Esophagus muscularis mucosa (tissue), 4 donors: ENCODE measurements at regions not wholly inside any gene's neighbourhood (a gene's known extent, or its start where the extent isn't known, plus 50 kb on each side); places are given as distances from the start of the nearest gene placed in this dataset.

Experiments used
- CTCF ChIP-seq, 3 experiments: fragments of 200-600 bp in 2 of 3; fragments of 450-650 bp in 1 of 3; sonication (generic) in 2 of 3; IDR thresholded peaks; one replicate each; pipeline ENCODE4 v1.5.1; 2017 to 2019; ENCODE audit warnings: antibody characterized with exemption in 3 of 3, mild to moderate bottlenecking in 2 of 3, moderate library complexity in 1 of 3
- EP300 ChIP-seq: sonication (generic); formaldehyde crosslinking; IDR thresholded peaks from one replicate; pipeline ENCODE4 v1.6.1; 2017; ENCODE audit warnings: antibody characterized with exemption
- POLR2A ChIP-seq: fragments of 450-650 bp; IDR thresholded peaks from one replicate; pipeline ENCODE4 v1.6.1; 2017; ENCODE audit warnings: antibody characterized with exemption, moderate library complexity, mild to moderate bottlenecking, low read depth
- POLR2AphosphoS5 ChIP-seq, 2 donors: sonication (generic); formaldehyde crosslinking; IDR thresholded peaks; one replicate each; pipeline ENCODE4 v1.6.1; 2017; ENCODE audit warnings: antibody characterized with exemption in 2 of 2

- TF ChIP-seq CTCF (IDR thresholded peaks at IDR 0.05) (no peak), POLR2A (no peak), POLR2AphosphoS5 (IDR thresholded peaks at IDR 0.05) (no peak), EP300 (no peak)
Observed at GRCh38 chr14:34229140-34229539, 232.9 kb downstream of the SPTSSA start.
